HG03442 (cell line): ENCODE measurements at regions not wholly inside any gene's neighbourhood (a gene's known extent, or its start where the extent isn't known, plus 50 kb on each side); places are given as distances from the start of the nearest gene placed in this dataset.
"Not testable (repeated sequence)": the region's sequence is repeated elsewhere in the genome, so short reads cannot be mapped to it uniquely, and the experiment has no call there.

Experiments used
- ATAC-seq: cut with Tn5 transposase; IDR thresholded peaks from one replicate; pipeline ENCODE4 v1.9.1; 2021; ENCODE audit warnings: mild to moderate bottlenecking, moderate library complexity; ENCODE audit not compliant: unreplicated experiment

- not testable (repeated sequence) for ATAC-seq
Observed at GRCh38 chr5:21341948-21342261, 1353.9 kb upstream of the CDH18 start.

- ATAC-seq, result not testable (repeated sequence)
Observed at GRCh38 chr5:21341203-21341947, 1353.4 kb upstream of the CDH18 start.

GRCh38 chr5:21340233-21340632 is 1352.2 kb upstream of the CDH18 start:
- not testable (repeated sequence) for ATAC-seq

- ATAC-seq, result not testable (repeated sequence)
Observed at GRCh38 chr5:21336478-21336877, 1348.5 kb upstream of the CDH18 start.

GRCh38 chr5:21315376-21315775 is 1327.4 kb upstream of the CDH18 start:
- not testable (repeated sequence) for ATAC-seq

GRCh38 chr5:21301205-21301604 is 1313.2 kb upstream of the CDH18 start:
- ATAC-seq, result not testable (repeated sequence)

- ATAC-seq, result not testable (repeated sequence)
Observed at GRCh38 chr5:21274361-21274760, 1286.4 kb upstream of the CDH18 start.

GRCh38 chr5:21263361-21263760 is 1275.4 kb upstream of the CDH18 start:
- no peak for ATAC-seq

GRCh38 chr5:21254161-21254560 is 1266.2 kb upstream of the CDH18 start:
- no peak for ATAC-seq

GRCh38 chr5:21244982-21245381 is 1257.0 kb upstream of the CDH18 start:
- no peak for ATAC-seq

GRCh38 chr5:21238786-21239185 is 1250.8 kb upstream of the CDH18 start:
- ATAC-seq, result no peak

- ATAC-seq, result no peak
Observed at GRCh38 chr5:21237461-21237860, 1249.5 kb upstream of the CDH18 start.

- no peak for ATAC-seq
Observed at GRCh38 chr5:21236971-21237427, 1249.0 kb upstream of the CDH18 start.

GRCh38 chr5:21236104-21236503 is 1248.1 kb upstream of the CDH18 start:
- ATAC-seq, result no peak

- ATAC-seq, result no peak
Observed at GRCh38 chr5:21225223-21226064, 1237.4 kb upstream of the CDH18 start.

GRCh38 chr5:21221616-21222015 is 1233.6 kb upstream of the CDH18 start:
- no peak for ATAC-seq

GRCh38 chr5:21219966-21220365 is 1232.0 kb upstream of the CDH18 start:
- ATAC-seq, result no peak

GRCh38 chr5:21219251-21219650 is 1231.3 kb upstream of the CDH18 start:
- ATAC-seq, result no peak

GRCh38 chr5:21212026-21212425 is 1224.0 kb upstream of the CDH18 start:
- ATAC-seq, result no peak

- ATAC-seq, result no peak
Observed at GRCh38 chr5:21209409-21209808, 1221.4 kb upstream of the CDH18 start.

- ATAC-seq, result no peak
Observed at GRCh38 chr5:21199087-21199486, 1211.1 kb upstream of the CDH18 start.

- no peak for ATAC-seq
Observed at GRCh38 chr5:21195145-21195544, 1207.1 kb upstream of the CDH18 start.
